Loucy (cell line): ENCODE measurements at regions not wholly inside any gene's neighbourhood (a gene's known extent, or its start where the extent isn't known, plus 50 kb on each side); places are given as distances from the start of the nearest gene placed in this dataset.

Experiments used
- CTCF ChIP-seq: fragments of 200-600 bp; sonication (generic); conservative IDR thresholded peaks from 2 replicates; pipeline ENCODE4 v1.5.1; 2014; ENCODE audit warnings: mild to moderate bottlenecking, antibody characterized with exemption, low read length
- EZH2phosphoT487 ChIP-seq: fragments of 200-600 bp; IDR thresholded peaks from 2 replicates; pipeline ENCODE4 v1.6.1; 2018; ENCODE audit warnings: antibody characterized with exemption, mild to moderate bottlenecking, moderate library complexity, borderline replicate concordance

GRCh38 chr7:110157631-110158362 is 933.1 kb upstream of the LRRN3 start:
- TF ChIP-seq CTCF (no peak), EZH2phosphoT487 (no peak)
